ENCODE measurements at regions not wholly inside any gene's neighbourhood (a gene's known extent, or its start where the extent isn't known, plus 50 kb on each side); places are given as distances from the start of the nearest gene placed in this dataset.

GRCh38 chr6:169858935-169859351 lies 107.5 kb downstream of the ERMARD start:
- no peak for TF ChIP-seq EZH2 (IDR thresholded peaks at IDR 0.05; ENCODE audit: insufficient read depth, poor library complexity, severe bottlenecking)
- TF ChIP-seq EZH2phosphoT487 (IDR thresholded peaks at IDR 0.05; ENCODE audit: insufficient read depth, low read depth) = no peak
